UCSD-AML1 (cell line): ENCODE measurements at regions not wholly inside any gene's neighbourhood (a gene's known extent, or its start where the extent isn't known, plus 50 kb on each side); places are given as distances from the start of the nearest gene placed in this dataset.
"Not testable (repeated sequence)": the region's sequence is repeated elsewhere in the genome, so short reads cannot be mapped to it uniquely, and the experiment has no call there.

Experiments used
- DNase-seq: peaks from one replicate; lab custom pipeline; 2025; ENCODE audit not compliant: unreplicated experiment; lab: John Stamatoyannopoulos, UW

- no peak for DNase-seq
These were observed 87.0 kb upstream of the ID2 start for GRCh38 chr2:8594731-8595427.

DNA sequence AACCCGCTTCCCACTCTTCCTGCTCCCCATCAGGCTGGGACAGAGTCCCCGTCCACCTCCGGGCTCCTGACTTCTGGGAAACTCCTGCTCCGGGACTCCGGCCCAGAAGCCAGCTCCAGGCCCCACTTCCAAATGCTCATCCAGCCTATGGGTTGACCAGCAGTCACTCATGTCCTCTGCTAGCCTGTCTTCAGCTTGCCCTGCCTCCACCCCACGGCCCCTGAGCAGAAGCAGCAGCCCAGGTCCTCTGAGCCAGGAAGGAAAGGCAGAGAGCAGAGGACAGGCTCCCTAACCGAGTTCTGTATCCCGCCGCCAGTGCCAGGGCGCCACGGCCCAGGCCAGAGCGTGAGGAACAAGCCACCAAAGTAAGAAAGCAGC, 86.4 kb upstream of the ID2 start:
- DNase-seq = no peak

DNA sequence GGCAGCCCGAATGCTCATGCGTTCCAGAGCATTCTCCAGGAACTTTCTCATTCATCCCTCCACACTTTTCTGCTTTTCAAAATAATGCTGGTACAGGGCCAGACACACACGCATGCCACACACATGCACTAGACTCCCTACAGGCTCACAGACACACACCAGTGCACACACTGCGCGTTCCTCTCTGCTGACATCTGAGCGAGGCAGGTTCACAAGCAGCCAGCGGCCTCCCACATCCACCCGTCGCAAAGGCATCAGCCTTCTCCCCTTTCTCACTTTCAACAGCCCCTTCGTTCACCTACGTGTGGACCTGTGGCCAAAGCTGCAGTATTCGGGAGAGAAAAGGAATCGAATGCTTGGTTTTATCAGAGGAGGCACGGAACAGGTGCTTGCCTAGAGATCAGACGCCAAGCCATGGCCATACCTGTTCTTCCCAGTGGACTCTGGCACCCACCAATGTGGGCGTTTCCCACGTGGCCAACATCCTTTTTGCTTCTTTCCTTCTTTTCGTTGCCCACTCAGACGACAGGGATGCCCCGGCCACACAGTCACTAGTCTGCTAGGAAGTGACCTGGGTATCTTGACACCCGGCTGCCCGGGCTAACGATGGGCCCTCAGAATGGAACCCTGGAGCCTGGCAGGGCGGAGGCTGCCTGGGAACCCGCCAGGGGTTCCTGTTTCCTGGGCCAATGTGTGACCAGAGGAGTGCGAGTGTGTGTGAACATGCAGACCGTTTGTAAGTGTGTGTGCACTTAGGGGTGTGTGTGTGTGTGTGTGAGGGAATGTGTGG, 85.8 kb upstream of the ID2 start:
- no peak for DNase-seq

GRCh38 chr2:8597094-8597493, 84.8 kb upstream of the ID2 start:
- no peak for DNase-seq

- no peak for DNase-seq
These were observed 84.2 kb upstream of the ID2 start for GRCh38 chr2:8597559-8598225.

- DNase-seq = no peak
These were observed 83.3 kb upstream of the ID2 start for GRCh38 chr2:8598295-8599165.

DNA sequence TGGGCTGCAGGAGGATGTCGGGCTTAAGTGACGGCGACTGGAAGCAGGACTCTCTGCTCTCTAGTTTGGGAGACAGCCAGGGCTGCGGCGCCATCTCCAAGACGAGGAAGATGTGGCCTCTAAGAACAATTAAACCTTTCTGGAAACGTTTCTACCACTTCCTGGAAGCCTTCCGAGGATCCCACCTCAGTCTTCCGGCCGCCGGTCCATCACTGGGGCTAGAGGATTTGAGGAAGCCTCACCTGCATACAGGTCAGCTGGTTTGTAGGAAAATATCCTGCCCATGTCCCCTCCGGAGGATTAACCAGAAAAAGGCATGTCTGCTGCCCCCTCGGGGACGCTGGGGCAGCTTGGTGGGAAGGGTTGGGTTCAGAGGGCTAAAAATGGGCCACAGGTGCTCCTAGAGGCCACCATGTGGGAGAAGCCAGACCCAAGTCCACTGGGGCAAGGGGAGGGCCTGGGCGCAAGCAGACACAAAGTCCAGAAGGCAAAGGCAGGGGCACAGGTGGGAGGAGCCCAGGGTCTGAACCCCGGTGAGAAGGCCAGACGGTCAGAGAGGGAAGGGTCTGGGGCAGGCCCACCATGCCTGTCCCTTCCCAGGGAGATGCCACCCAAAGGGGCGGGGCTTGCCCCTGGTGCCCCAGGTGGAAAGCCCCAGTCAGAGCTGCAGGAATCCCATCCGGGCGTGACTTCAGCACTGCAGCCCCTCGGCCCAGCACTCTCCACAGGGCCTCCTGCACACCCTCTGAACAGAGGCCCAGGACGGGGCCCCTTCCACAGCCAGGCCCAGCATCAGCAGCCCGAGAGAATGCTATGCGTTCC, 82.2 kb upstream of the ID2 start:
- no peak for DNase-seq

DNA sequence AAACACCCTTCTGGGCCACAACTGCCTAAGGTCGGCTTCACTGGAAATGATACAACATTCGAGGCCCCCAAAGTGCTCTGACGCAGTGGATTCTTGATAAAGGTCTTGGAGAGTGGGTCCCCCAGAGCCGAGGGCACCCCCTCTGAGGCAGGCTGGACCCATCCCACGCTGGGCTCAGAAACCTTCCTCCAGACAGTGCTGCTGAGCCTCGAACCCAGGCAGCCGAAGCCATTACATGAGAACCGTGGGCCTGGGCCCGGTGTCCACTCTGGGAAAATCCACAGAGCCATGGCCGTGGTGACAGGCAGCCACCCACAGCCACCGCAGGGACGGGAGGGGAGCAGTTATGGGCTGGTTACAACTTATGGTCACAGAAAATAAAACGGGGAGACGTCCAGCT, 81.4 kb upstream of the ID2 start:
- no peak for DNase-seq

DNA sequence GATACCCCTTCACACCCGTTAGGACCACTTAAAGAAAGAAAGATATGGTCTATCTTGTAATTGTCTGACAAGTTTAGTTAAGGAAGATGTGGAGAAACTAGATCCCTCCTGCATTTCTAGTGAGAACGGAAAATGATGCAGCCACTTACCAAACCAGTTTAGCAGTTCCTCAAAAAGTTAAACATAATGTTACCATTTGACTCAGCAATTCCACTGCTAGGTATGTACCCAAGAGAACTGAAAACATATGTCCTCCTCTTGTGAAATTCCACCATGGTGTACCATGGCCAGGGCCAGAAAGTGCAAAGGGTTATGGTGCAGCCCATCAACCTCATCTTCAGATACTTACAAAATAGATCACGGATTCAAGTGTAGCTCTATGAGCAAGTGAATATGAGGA, 79.0 kb upstream of the ID2 start:
- DNase-seq = no peak

DNA sequence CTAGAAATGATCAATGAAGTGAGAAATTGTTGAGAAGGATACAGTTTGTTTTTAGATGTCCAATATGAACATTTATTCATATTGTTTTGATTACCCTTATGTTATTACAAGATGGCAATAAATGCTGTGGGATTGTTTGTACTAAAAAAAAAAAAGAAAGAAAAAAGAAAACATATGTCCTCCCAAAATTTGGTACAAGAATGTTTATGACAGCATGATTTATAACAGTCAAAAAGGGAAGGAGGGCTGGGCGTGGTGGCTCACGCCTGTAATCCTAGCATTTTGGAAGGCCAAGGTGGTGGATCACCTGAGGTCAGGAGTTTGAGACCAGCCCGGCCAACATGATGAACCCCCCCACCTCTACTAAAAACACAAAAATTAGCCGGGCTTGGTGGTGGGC, 78.5 kb upstream of the ID2 start:
- not testable (repeated sequence) for DNase-seq

GRCh38 chr2:8604262-8604661, 77.6 kb upstream of the ID2 start:
- DNase-seq = no peak

DNA sequence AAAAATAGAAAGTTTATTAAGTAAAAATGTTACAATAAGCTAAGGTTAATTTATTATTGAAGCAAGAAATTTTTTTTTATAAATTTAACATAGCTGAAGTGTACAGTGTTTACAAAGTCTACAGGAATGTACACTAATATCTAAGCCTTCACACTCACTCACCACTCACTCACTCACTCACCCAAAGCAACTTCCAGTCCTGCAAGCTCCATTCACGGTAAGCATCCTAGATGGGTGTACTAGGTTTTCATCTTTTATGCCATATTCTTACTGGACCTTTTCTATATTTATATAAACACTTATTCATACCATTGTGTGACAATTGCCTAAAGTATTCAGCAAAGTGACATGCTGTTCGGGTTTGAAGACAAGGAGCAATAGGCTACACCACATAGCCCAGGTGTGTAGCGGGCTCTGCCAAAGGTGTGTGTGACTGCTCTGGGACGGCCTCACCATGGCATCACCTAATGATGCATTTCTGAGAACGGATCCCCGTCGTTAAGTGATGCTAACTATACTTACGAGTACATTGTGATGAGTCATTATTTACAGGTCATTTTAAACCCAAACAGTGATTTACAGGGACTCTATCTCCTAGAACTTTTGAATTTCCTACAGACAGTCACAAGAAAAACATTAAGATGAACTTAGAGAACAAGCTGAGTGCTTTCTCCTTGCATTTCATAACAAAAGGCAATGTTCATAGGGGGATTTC, 76.3 kb upstream of the ID2 start:
- no peak for DNase-seq

DNA sequence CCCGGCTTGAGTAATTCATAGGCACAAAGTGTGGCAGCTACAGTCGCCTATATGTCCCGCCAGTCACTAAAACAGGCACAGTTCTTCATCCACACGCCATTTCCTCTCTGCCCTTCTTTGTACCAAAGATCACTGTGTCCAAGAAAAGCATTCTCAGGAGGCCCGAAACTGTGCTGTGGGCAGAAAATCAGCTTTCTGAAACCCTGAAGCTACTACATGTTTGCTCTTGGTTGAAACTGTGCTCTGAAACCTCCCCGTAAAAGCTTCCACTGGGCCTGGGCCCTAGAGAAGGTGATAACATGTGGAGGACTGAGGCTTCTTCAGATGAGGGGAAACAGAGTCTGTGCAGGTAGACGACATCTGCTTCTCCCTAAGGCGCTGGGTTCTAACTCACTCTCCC, 75.6 kb upstream of the ID2 start:
- DNase-seq = no peak

GRCh38 chr2:8606649-8607550, 75.0 kb upstream of the ID2 start:
- no peak for DNase-seq

GRCh38 chr2:8607606-8608005, 74.2 kb upstream of the ID2 start:
- DNase-seq = no peak

GRCh38 chr2:8608411-8608954, 73.4 kb upstream of the ID2 start:
- DNase-seq = no peak

GRCh38 chr2:8609357-8609811, 72.5 kb upstream of the ID2 start:
- no peak for DNase-seq

GRCh38 chr2:8610775-8611174, 71.1 kb upstream of the ID2 start:
- DNase-seq = not testable (repeated sequence)
